ENCODE measurements at regions not wholly inside any gene's neighbourhood (a gene's known extent, or its start where the extent isn't known, plus 50 kb on each side); places are given as distances from the start of the nearest gene placed in this dataset.

- ChIA-PET POLR2A (ENCODE audit: low non-redundant PET) (no interaction called here), CTCF (interaction anchor here (2.4 kb wide), 1 partner anchor 20 kb away, joined by 17 read pairs; no protein-coding TSS in a partner anchor)
- no peak overlapping the region for H3K27ac ChIP-seq
- no peak for TF ChIP-seq CTCF (conservative IDR thresholded peaks at IDR 0.05; ENCODE audit: low read depth)
- no peak for DNase-seq (ENCODE audit: low spot score)
Observed at GRCh38 chr10:63886281-63887022, 365.3 kb downstream of the REEP3 start.

GRCh38 chr10:63887023-63887589 is 365.9 kb downstream of the REEP3 start:
- no peak for DNase-seq (ENCODE audit: low spot score)
- H3K27ac ChIP-seq: no peak overlapping the region
- CTCF ChIA-PET: interaction anchor here (2.4 kb wide), 1 partner anchor 21 kb away, joined by 17 read pairs; no protein-coding TSS in a partner anchor
- TF ChIP-seq CTCF (conservative IDR thresholded peaks at IDR 0.05; ENCODE audit: low read depth): no peak
- POLR2A ChIA-PET (ENCODE audit: low non-redundant PET): no interaction called here

- DNase-seq (ENCODE audit: low spot score): no peak
- no peak for TF ChIP-seq CTCF (conservative IDR thresholded peaks at IDR 0.05; ENCODE audit: low read depth)
- CTCF ChIA-PET: no interaction called here
- H3K27ac ChIP-seq: no peak overlapping the region
- POLR2A ChIA-PET (ENCODE audit: low non-redundant PET): no interaction called here
Observed at GRCh38 chr10:63887600-63888370, 366.6 kb downstream of the REEP3 start.

- DNase-seq (ENCODE audit: low spot score): no peak
- ChIA-PET POLR2A (ENCODE audit: low non-redundant PET) (no interaction called here), CTCF (no interaction called here)
- no peak overlapping the region for H3K27ac ChIP-seq
- no peak for TF ChIP-seq CTCF (conservative IDR thresholded peaks at IDR 0.05; ENCODE audit: low read depth)
Observed at GRCh38 chr10:63889803-63890202, 368.6 kb downstream of the REEP3 start.

- POLR2A ChIA-PET (ENCODE audit: low non-redundant PET): no interaction called here
- no peak overlapping the region for H3K27ac ChIP-seq
- no peak for TF ChIP-seq CTCF (conservative IDR thresholded peaks at IDR 0.05; ENCODE audit: low read depth)
- DNase-seq (ENCODE audit: low spot score): no peak
- CTCF ChIA-PET: interaction anchor here (0.6 to 0.9 kb wide), 2 partner anchors 10 to 899 kb away, joined by 3 read pairs; no protein-coding TSS in a partner anchor
Observed at GRCh38 chr10:63896992-63897391, 375.8 kb downstream of the REEP3 start.

GRCh38 chr10:63899673-63900300 is 378.6 kb downstream of the REEP3 start:
- POLR2A ChIA-PET (ENCODE audit: low non-redundant PET): no interaction called here
- TF ChIP-seq CTCF (conservative IDR thresholded peaks at IDR 0.05; ENCODE audit: low read depth): no peak
- DNase-seq (ENCODE audit: low spot score): no peak
- no peak overlapping the region for H3K27ac ChIP-seq
- CTCF ChIA-PET: no interaction called here

Data from RWPE1 (cell line).